KBM-7 (cell line): ENCODE measurements at regions not wholly inside any gene's neighbourhood (a gene's known extent, or its start where the extent isn't known, plus 50 kb on each side); places are given as distances from the start of the nearest gene placed in this dataset.
"Not testable (repeated sequence)": the region's sequence is repeated elsewhere in the genome, so short reads cannot be mapped to it uniquely, and the experiment has no call there.

ENCODE experiments used
- DNase-seq: peaks from one replicate; pipeline ENCODE4 v3.0.0-alpha.2; 2015
- in situ Hi-C: fragments of 300-500 bp; cut with MboI; formaldehyde crosslinking; loops from 2 replicates; pipeline ENCODE4 v1.14.3; 2020; ENCODE audit warnings: low sequenced_read_pairs, low pct_unique_long_range_greater_than_20kb, mixed read lengths

- DNase-seq, in situ Hi-C loops: not testable (repeated sequence)
Measured at GRCh38 chr21:5246416-5246815, 5275.0 kb upstream of the TPTE start.

DNA sequence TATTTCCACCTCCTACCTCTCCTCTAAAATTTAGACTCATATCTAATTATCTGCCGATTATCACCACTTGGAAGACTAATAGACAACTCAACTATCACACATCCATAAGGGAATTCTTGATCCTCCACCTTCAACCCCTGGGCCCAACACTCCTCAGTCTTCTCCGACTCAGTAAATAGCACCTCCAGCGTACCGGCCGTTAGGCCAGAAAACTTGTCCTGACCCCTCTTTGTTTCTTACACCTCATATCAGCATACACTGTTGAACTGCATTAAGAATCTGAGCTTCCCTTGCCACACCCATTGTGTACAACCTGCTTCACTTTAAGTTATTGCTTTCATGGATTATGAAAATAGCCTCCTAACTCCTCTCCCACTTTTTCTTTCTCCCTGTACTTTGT lies 5274.0 kb upstream of the TPTE start:
- DNase-seq, in situ Hi-C loops: not testable (repeated sequence)

DNA sequence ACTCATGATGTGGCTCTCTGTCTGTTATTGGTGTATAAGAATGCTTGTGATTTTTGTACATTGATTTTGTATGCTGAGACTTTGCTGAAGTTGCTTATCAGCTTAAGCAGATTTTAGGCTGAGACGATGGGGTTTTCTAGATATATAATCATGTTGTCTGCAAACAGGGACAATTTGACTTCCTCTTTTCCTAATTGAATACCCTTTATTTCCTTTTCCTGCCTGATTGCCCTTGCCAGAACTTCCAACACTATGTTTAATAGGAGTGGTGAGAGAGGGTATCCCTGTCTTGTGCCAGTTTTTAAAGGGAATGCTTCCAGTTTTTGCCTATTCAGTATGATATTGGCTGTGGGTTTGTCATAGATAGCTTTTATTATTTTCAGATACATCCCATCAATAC lies 5271.3 kb upstream of the TPTE start:
- in situ Hi-C loops = not testable (repeated sequence)

DNA sequence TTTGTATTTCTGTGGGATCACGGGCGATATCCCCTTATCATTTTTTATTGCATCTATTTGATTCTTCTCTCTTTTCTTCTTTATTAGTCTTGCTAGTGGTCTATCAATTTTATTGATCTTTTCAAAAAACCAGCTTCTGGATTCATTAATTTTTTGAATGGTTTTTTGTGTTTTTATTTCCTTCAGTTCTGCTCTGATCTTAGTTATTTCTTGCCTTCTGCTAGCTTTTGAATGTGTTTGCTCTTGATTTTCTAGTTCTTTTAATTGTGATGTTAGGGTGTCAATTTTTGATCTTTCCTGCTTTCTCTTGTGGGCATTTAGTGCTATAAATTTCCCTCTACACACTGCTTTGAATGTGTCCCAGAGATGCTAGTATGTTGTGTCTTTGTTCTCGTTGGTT lies 5270.2 kb upstream of the TPTE start:
- DNase-seq, in situ Hi-C loops: not testable (repeated sequence)

More for the DNA sequence above, 5271.3 kb upstream of the TPTE start:
- DNase-seq = not testable (repeated sequence)

DNA sequence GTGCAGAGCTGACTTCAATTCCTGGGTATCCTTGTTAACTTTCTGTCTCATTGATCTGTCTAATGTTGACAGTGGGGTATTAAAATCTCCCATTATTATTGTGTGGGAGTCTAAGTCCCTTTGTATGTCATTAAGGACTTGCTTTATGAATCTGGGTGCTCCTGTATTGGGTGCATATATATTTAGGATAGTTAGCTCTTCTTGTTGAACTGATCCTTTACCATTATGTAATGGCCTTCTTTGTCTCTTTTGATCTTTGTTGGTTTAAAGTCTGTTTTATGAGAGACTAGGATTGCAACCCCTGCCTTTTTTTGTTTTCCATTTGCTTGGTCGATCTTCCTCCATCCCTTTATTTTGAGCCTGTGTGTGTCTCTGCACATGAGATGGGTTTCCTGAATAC lies 5269.5 kb upstream of the TPTE start:
- in situ Hi-C loops = not testable (repeated sequence)

More for the DNA sequence above, 5269.5 kb upstream of the TPTE start:
- not testable (repeated sequence) for DNase-seq
